PC-9 (cell line): ENCODE measurements at regions not wholly inside any gene's neighbourhood (a gene's known extent, or its start where the extent isn't known, plus 50 kb on each side); places are given as distances from the start of the nearest gene placed in this dataset.

Source experiments
- BruUV-seq: library from RNA; stranded (reverse); fragments of 400-500 nt; replicated peaks from 2 replicates; lab custom pipeline; 2021; lab: Mats Ljungman, UMichigan
- CTCF ChIA-PET: fragments of 300-600 bp; sonication (Branson Sonifier 250); formaldehyde crosslinking; loops from one replicate; lab custom pipeline; 2022; ENCODE audit warnings: antibody characterized with exemption; lab: Charles Lee
- POLR2A ChIA-PET: fragments of 300-600 bp; sonication (Branson Sonifier 250); formaldehyde crosslinking; loops from one replicate; lab custom pipeline; 2022; ENCODE audit warnings: antibody characterized with exemption; ENCODE audit not compliant: unreplicated experiment; lab: Charles Lee
- DNase-seq, 2 experiments: peaks; one replicate each; pipeline versions ENCODE4 v3.0.0 to v3.0.0-alpha.2; 2015 to 2022; ENCODE audit warnings: mixed read lengths in 1 of 2
- H2AFZ ChIP-seq: fragments of 200-600 bp; sonication (generic); 2 replicates; pipeline ENCODE4 v1.8.1; 2017; ENCODE audit warnings: antibody characterized with exemption
- H3F3A ChIP-seq: fragments of 200-600 bp; sonication (generic); 2 replicates; pipeline ENCODE4 v1.8.1; 2017; ENCODE audit warnings: antibody characterized with exemption, mild to moderate bottlenecking, low read depth; ENCODE audit not compliant: insufficient read depth
- H3K27ac ChIP-seq: fragments of 200-600 bp; sonication (generic); 2 replicates; pipeline ENCODE4 v1.6.1; 2016; ENCODE audit warnings: mixed run types
- H3K27me3 ChIP-seq: fragments of 200-600 bp; sonication (generic); 2 replicates; pipeline ENCODE4 v1.6.1; 2016; ENCODE audit warnings: low read depth, mixed run types; ENCODE audit not compliant: insufficient read depth
- H3K36me3 ChIP-seq: fragments of 200-600 bp; sonication (generic); 2 replicates; pipeline ENCODE4 v1.6.1; 2016; ENCODE audit warnings: low read depth, mixed run types
- H3K4me1 ChIP-seq: fragments of 200-600 bp; sonication (generic); replicated peaks from 2 replicates; pipeline ENCODE4 v1.6.1; 2016; ENCODE audit warnings: mixed run types; ENCODE audit not compliant: insufficient read depth
- H3K4me2 ChIP-seq: fragments of 200-600 bp; sonication (generic); 2 replicates; pipeline ENCODE4 v1.6.1; 2017; ENCODE audit warnings: mixed run types
- H3K4me3 ChIP-seq: fragments of 200-600 bp; sonication (generic); 2 replicates; pipeline ENCODE4 v1.6.1; 2016; ENCODE audit warnings: mixed run types
- H3K79me2 ChIP-seq: fragments of 200-600 bp; sonication (generic); 2 replicates; pipeline ENCODE4 v1.6.1; 2017; ENCODE audit warnings: low read depth, mixed run types
- H3K9me2 ChIP-seq: fragments of 200-600 bp; sonication (generic); 2 replicates; pipeline ENCODE4 v1.8.1; 2017; ENCODE audit warnings: mild to moderate bottlenecking; ENCODE audit not compliant: insufficient read depth
- H3K9me3 ChIP-seq: fragments of 200-600 bp; sonication (generic); 2 replicates; pipeline ENCODE4 v1.8.1; 2016; ENCODE audit warnings: low read depth; ENCODE audit not compliant: insufficient read depth
- H4K20me1 ChIP-seq: fragments of 200-600 bp; sonication (generic); 2 replicates; pipeline ENCODE4 v1.8.1; 2017; ENCODE audit not compliant: insufficient read depth
- CTCF ChIP-seq: fragments of 200-600 bp; sonication (generic); conservative IDR thresholded peaks from 2 replicates; pipeline ENCODE4 v1.6.1; 2017; ENCODE audit warnings: mixed run types, antibody characterized with exemption, mild to moderate bottlenecking, moderate library complexity
- EZH2 ChIP-seq: fragments of 200-600 bp; sonication (generic); IDR thresholded peaks from 2 replicates; pipeline ENCODE4 v1.8.0; 2017; ENCODE audit warnings: antibody characterized with exemption, low read depth
- intact Hi-C: fragments of 100-400 bp; cut with micrococcal nuclease; formaldehyde crosslinking; loops from one replicate; pipeline ENCODE4 v1.10.0; 2022; ENCODE audit not compliant: unreplicated experiment

GRCh38 chr5:124668353-124669299, 77.8 kb downstream of the ZNF608 start:
- H2AFZ ChIP-seq, result no peak overlapping the region
- H3F3A ChIP-seq, result no peaks in the 10 kb centered on the region
- no peaks in the 10 kb centered on the region for H3K79me2 ChIP-seq
- intact Hi-C loops, result no loop called here
- no peaks in the 10 kb centered on the region for H3K36me3 ChIP-seq
- no peak overlapping the region for H3K4me2 ChIP-seq
- ChIA-PET POLR2A (no interaction called here), CTCF (no interaction called here)
- H3K27me3 ChIP-seq, result no peaks in the 10 kb centered on the region
- no peak for TF ChIP-seq EZH2
- no peak for TF ChIP-seq CTCF
- H3K4me3 ChIP-seq, result no peak overlapping the region
- no peak for DNase-seq
- BruUV-seq, result no TSS peak
- H4K20me1 ChIP-seq, result no peaks in the 10 kb centered on the region
- no peaks in the 10 kb centered on the region for H3K9me2 ChIP-seq
- H3K9me3 ChIP-seq, result no peaks in the 10 kb centered on the region
- H3K27ac ChIP-seq, result no peak overlapping the region
- H3K4me1 ChIP-seq, result peaks cover 3% of the 10 kb centered on the region; the same call in 1 of the 2 replicates

GRCh38 chr5:124665625-124666024, 80.8 kb downstream of the ZNF608 start:
- ChIA-PET CTCF (no interaction called here), POLR2A (no interaction called here)
- Histone ChIP-seq H4K20me1 (no peaks in the 10 kb centered on the region), H3K36me3 (no peaks in the 10 kb centered on the region), H3K79me2 (no peaks in the 10 kb centered on the region), H3K4me2 (no peak overlapping the region), H3F3A (peaks cover 25% of the 10 kb centered on the region), H2AFZ (no peak overlapping the region), H3K9me2 (no peaks in the 10 kb centered on the region), H3K27me3 (no peaks in the 10 kb centered on the region), H3K4me3 (no peak overlapping the region), H3K27ac (no peak overlapping the region), H3K4me1 (peaks cover 31% of the 10 kb centered on the region), H3K9me3 (no peaks in the 10 kb centered on the region)
- intact Hi-C loops, result no loop called here
- DNase-seq, result no peak
- TF ChIP-seq EZH2 (no peak), CTCF (no peak)
- no TSS peak for BruUV-seq

- no peak for DNase-seq
- H3K4me3 ChIP-seq, result no peak overlapping the region
- ChIA-PET CTCF (no interaction called here), POLR2A (no interaction called here)
- no peaks in the 10 kb centered on the region for H3K79me2 ChIP-seq
- H3K4me1 ChIP-seq, result peaks cover 37% of the 10 kb centered on the region
- no peak overlapping the region for H2AFZ ChIP-seq
- intact Hi-C loops, result no loop called here
- no TSS peak for BruUV-seq
- no peak for TF ChIP-seq EZH2
- TF ChIP-seq CTCF, result no peak
- H3K36me3 ChIP-seq, result no peaks in the 10 kb centered on the region
- no peaks in the 10 kb centered on the region for H3K9me2 ChIP-seq
- H3K4me2 ChIP-seq, result no peak overlapping the region
- no peaks in the 10 kb centered on the region for H3K27me3 ChIP-seq
- no peaks in the 10 kb centered on the region for H3K9me3 ChIP-seq
- H4K20me1 ChIP-seq, result no peaks in the 10 kb centered on the region
- peaks cover 31% of the 10 kb centered on the region for H3F3A ChIP-seq
- H3K27ac ChIP-seq, result no peak overlapping the region
Measured at GRCh38 chr5:124665035-124665434, 81.4 kb downstream of the ZNF608 start.
